SK-N-MC (cell line): ENCODE measurements at regions not wholly inside any gene's neighbourhood (a gene's known extent, or its start where the extent isn't known, plus 50 kb on each side); places are given as distances from the start of the nearest gene placed in this dataset.

ENCODE experiments used
- EZH2 ChIP-seq: fragments of 200-600 bp; sonication (generic); IDR thresholded peaks from one replicate; pipeline ENCODE4 v1.6.1; 2017; ENCODE audit warnings: antibody characterized with exemption
- POLR2AphosphoS5 ChIP-seq: IDR thresholded peaks from 2 replicates; pipeline ENCODE4 v1.6.1; 2012; ENCODE audit warnings: mild to moderate bottlenecking, low read depth, low read length, borderline replicate concordance

DNA sequence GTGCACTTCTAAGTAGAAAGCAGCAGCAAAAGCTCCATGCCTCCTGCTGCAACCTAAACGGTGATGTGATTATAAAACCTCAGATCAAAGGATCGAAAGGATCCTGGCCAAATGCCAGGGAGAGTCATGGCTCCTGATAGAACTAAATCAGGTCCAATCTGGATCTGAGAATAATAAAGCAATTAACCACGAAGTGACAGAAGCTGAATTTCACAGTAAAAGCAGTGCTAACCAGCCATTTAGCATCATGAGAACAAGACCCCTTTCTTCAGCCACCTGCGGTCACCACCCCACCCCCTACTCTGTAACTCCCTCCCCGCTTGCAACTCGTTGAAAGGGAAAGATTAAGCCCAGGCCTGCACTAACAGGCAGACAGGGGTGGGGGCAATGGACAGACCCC lies 748.7 kb downstream of the BCL11A start:
- TF ChIP-seq EZH2, result no peak
- no peak for TF ChIP-seq POLR2AphosphoS5
